Pancreas (tissue), 10 donors: ENCODE measurements at regions not wholly inside any gene's neighbourhood (a gene's known extent, or its start where the extent isn't known, plus 50 kb on each side); places are given as distances from the start of the nearest gene placed in this dataset.
A peak's percentile ranks its signal among the peaks of the same experiment; 100 is the strongest.

Experiments used
- ATAC-seq, 4 donors: fragments of 200-7000 bp; cut with Tn5 transposase; one replicate each; pipeline versions ENCODE4 v1.8.0 to v1.9.1; 2020; ENCODE audit warnings: mild to moderate bottlenecking in 4 of 4, moderate library complexity in 4 of 4
- DNase-seq, 6 donors: peaks; one replicate each; pipeline ENCODE4 v3.0.0-alpha.2; 2020
- FAIRE-seq: peaks from 2 replicates; lab custom pipeline; 2012; peaks lifted over from hg19 to GRCh38; lab: Jason Lieb, UNC
- H3K27ac ChIP-seq, 4 donors: fragments of 200-600 bp; sonication (generic); 1 replicate in 3 of 4; 2 replicates in 1 of 4; pipeline versions ENCODE4 v1.5.0 to v1.8.0; 2020
- H3K27me3 ChIP-seq, 4 donors: fragments of 200-600 bp; one replicate each; pipeline ENCODE4 v1.8.0; 2021
- H3K36me3 ChIP-seq, 3 donors: fragments of 200-600 bp; sonication (generic) in 1 of 3; one replicate each; pipeline versions ENCODE4 v1.5.0 to v1.8.0; 2020 to 2021
- H3K4me1 ChIP-seq, 3 donors: fragments of 200-600 bp; one replicate each; pipeline ENCODE4 v1.8.0; 2021
- H3K4me3 ChIP-seq, 4 donors: fragments of 200-600 bp; sonication (generic) in 2 of 4; one replicate each; pipeline versions ENCODE4 v1.5.0 to v1.8.0; 2020 to 2021
- H3K9me3 ChIP-seq, 4 donors: fragments of 200-600 bp; one replicate each; pipeline ENCODE4 v1.8.0; 2021
- WGBS, 2 donors: extraction: QIAGEN DNeasy Blood & Tissue Kit; methylation state at CpG; one replicate each; pipeline ENCODE4 v1.1.7; 2013; 5-methylcytosine and 5-hydroxymethylcytosine counted together
- intact Hi-C, 3 donors: fragments of 100-400 bp; cut with DNase I; formaldehyde crosslinking; loops; one replicate each; pipeline versions ENCODE4 v1.11.1 to v1.14.2; 2022
- TF ChIP-seq, protein P1 (sequence below), 4 donors: fragments of 200-600 bp; sonication (generic) in 3 of 4; IDR thresholded peaks; one replicate each; pipeline versions ENCODE4 v1.5.0 to v1.8.0; 2021; ENCODE audit warnings: antibody characterized with exemption in 4 of 4
- donor health status: healthy with polysubstance abuse.
- donor health status: DM: no; HTN: no; CAD: no; lungs with moderate emphysema.
- donor health status: DM: no; HTN: no; CAD: no.
- donor health status: control.
- donor health status: control.
- donor health status: Bipolar disorder and iron deficiency.
- donor health status: DM: yes; HTN: yes; CAD: no.
- donor health status: DM: no; HTN: no; CAD: no.
- donor health status: DM: no; HTN: no; CAD: no.
- donor health status: DM: yes; HTN: yes; CAD: no.

DNA sequence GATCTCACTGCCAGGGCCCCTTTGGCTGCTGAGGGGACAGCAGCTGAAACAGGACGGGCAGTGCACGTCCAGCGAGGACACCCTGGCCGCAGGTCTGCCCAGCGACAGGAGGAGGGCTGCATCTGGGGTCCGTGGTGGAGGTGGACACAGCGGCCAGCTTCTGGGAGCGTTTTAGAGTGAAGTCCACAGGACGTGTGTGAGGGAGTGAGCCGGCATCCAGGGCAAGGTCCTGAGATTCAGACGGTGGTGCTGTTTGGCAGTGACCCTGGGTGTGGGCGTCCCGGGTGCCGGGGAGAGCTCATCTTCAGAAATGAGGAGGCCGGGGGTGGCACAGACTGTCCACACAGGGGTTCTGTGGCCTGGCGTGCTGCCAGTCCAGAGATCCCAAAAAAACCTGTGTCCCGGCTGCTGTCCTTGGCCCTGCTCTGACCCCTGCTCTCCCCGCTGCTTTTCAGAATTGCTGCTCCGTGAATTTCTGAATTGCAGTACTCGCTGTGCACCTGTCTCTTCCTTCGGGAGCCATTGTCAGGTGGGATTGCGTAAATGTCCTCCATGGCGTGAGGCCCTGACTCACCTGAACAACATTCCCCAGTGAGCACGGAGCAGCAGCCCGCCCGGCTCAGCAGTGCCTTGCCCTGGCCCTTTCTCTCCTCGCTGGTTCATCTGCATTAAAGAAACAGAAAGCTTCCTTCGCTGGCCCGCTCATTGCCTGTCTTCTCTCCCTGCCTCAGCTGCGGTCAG lies 183.5 kb upstream of the C14orf180 start:
- no peak for ATAC-seq
- DNase-seq: peak in 2 of 6 donors; percentile 45 to 54
- no peak for FAIRE-seq
- no peaks in the 10 kb centered on the region for H3K27me3 ChIP-seq
- TF ChIP-seq, protein P1, sequence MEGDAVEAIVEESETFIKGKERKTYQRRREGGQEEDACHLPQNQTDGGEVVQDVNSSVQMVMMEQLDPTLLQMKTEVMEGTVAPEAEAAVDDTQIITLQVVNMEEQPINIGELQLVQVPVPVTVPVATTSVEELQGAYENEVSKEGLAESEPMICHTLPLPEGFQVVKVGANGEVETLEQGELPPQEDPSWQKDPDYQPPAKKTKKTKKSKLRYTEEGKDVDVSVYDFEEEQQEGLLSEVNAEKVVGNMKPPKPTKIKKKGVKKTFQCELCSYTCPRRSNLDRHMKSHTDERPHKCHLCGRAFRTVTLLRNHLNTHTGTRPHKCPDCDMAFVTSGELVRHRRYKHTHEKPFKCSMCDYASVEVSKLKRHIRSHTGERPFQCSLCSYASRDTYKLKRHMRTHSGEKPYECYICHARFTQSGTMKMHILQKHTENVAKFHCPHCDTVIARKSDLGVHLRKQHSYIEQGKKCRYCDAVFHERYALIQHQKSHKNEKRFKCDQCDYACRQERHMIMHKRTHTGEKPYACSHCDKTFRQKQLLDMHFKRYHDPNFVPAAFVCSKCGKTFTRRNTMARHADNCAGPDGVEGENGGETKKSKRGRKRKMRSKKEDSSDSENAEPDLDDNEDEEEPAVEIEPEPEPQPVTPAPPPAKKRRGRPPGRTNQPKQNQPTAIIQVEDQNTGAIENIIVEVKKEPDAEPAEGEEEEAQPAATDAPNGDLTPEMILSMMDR (IDR thresholded peaks at IDR 0.05): no peak
- intact Hi-C loops: no loop called here
- no peak overlapping the region for H3K4me3 ChIP-seq
- no peaks in the 10 kb centered on the region for H3K36me3 ChIP-seq
- H3K27ac ChIP-seq: no peak overlapping the region
- WGBS, 2 donors: 50 to 60% methylated on average over 30 of the region's 30 CpGs
- H3K4me1 ChIP-seq: no peaks in the 10 kb centered on the region
- no peaks in the 10 kb centered on the region for H3K9me3 ChIP-seq

GRCh38 chr14:104396682-104397470 lies 182.7 kb upstream of the C14orf180 start:
- ATAC-seq (no peak), FAIRE-seq (no peak), DNase-seq (no peak)
- Histone ChIP-seq H3K4me1 (no peaks in the 10 kb centered on the region), H3K27ac (no peak overlapping the region), H3K9me3 (no peaks in the 10 kb centered on the region), H3K27me3 (no peaks in the 10 kb centered on the region), H3K36me3 (no peaks in the 10 kb centered on the region), H3K4me3 (no peak overlapping the region)
- intact Hi-C loops: no loop called here
- TF ChIP-seq, protein P1 (IDR thresholded peaks at IDR 0.05): no peak
- WGBS, 2 donors: 79 to 90% methylated on average over 17 of the region's 17 CpGs

- Histone ChIP-seq H3K27ac (no peak overlapping the region), H3K4me1 (no peaks in the 10 kb centered on the region), H3K9me3 (no peaks in the 10 kb centered on the region), H3K4me3 (no peak overlapping the region), H3K27me3 (no peaks in the 10 kb centered on the region), H3K36me3 (no peaks in the 10 kb centered on the region)
- FAIRE-seq: no peak
- intact Hi-C loops: no loop called here
- DNase-seq: no peak
- WGBS, 2 donors: 93 to 95% methylated on average over 2 of the region's 2 CpGs
- ATAC-seq: no peak
- TF ChIP-seq, protein P1 (IDR thresholded peaks at IDR 0.05): no peak
Observed at GRCh38 chr14:104397956-104398355, 181.6 kb upstream of the C14orf180 start.

GRCh38 chr14:104398656-104399055 lies 180.9 kb upstream of the C14orf180 start:
- DNase-seq (peak in 1 of 6 donors; percentile 12), ATAC-seq (no peak), FAIRE-seq (no peak)
- Histone ChIP-seq H3K4me3 (no peak overlapping the region), H3K27ac (no peak overlapping the region), H3K9me3 (no peaks in the 10 kb centered on the region), H3K36me3 (no peaks in the 10 kb centered on the region), H3K27me3 (no peaks in the 10 kb centered on the region), H3K4me1 (no peaks in the 10 kb centered on the region)
- 70 to 83% methylated on average over 7 of the region's 7 CpGs for WGBS, 2 donors
- intact Hi-C loops: no loop called here
- TF ChIP-seq, protein P1 (IDR thresholded peaks at IDR 0.05): no peak
